Progenitor cell of endocrine pancreas (in vitro differentiated cells): ENCODE measurements at regions not wholly inside any gene's neighbourhood (a gene's known extent, or its start where the extent isn't known, plus 50 kb on each side); places are given as distances from the start of the nearest gene placed in this dataset.

Experiments
- DNase-seq: peaks from one replicate; pipeline ENCODE4 v3.0.0; 2021; ENCODE audit warnings: low spot score; ENCODE audit not compliant: unreplicated experiment
- H3K27ac Mint-ChIP-seq: 2 replicates; pipeline ENCODE4 v1.8.0; 2021; ENCODE audit warnings: mild to moderate bottlenecking, moderate library complexity, mixed read lengths
- H3K27me3 Mint-ChIP-seq: 2 replicates; pipeline ENCODE4 v1.8.0; 2021; ENCODE audit warnings: mixed read lengths
- H3K36me3 Mint-ChIP-seq: 2 replicates; pipeline ENCODE4 v1.8.0; 2022; ENCODE audit warnings: mixed read lengths; ENCODE audit not compliant: insufficient read depth
- H3K4me1 Mint-ChIP-seq: 2 replicates; pipeline ENCODE4 v1.8.0; 2021; ENCODE audit warnings: low read depth, mixed read lengths
- H3K4me3 Mint-ChIP-seq: 2 replicates; pipeline ENCODE4 v1.8.0; 2021; ENCODE audit warnings: low read depth, mild to moderate bottlenecking, moderate library complexity, mixed read lengths
- H3K9me3 Mint-ChIP-seq: 2 replicates; pipeline ENCODE4 v1.8.0; 2021; ENCODE audit warnings: low read depth, mixed read lengths
- CTCF ChIP-seq: fragments of 200-600 bp; sonication (generic); IDR thresholded peaks from one replicate; pipeline ENCODE4 v1.5.0; 2021; ENCODE audit warnings: antibody characterized with exemption, mild to moderate bottlenecking; ENCODE audit not compliant: unreplicated experiment

GRCh38 chr9:1580215-1580614 is 434.9 kb upstream of the SMARCA2 start:
- Mint-ChIP-seq H3K4me1 (no peaks in the 10 kb centered on the region), H3K27me3 (no peaks in the 10 kb centered on the region), H3K27ac (no peak overlapping the region), H3K9me3 (peaks cover 4% of the 10 kb centered on the region), H3K4me3 (no peak overlapping the region), H3K36me3 (no peaks in the 10 kb centered on the region)
- no peak for DNase-seq
- no peak for TF ChIP-seq CTCF

- no peak for DNase-seq
- peaks cover 7% of the 10 kb centered on the region for H3K9me3 Mint-ChIP-seq
- H3K4me3 Mint-ChIP-seq: no peak overlapping the region
- no peaks in the 10 kb centered on the region for H3K27me3 Mint-ChIP-seq
- no peaks in the 10 kb centered on the region for H3K36me3 Mint-ChIP-seq
- TF ChIP-seq CTCF: no peak
- no peaks in the 10 kb centered on the region for H3K4me1 Mint-ChIP-seq
- no peak overlapping the region for H3K27ac Mint-ChIP-seq
Measured at GRCh38 chr9:1581926-1582325, 433.2 kb upstream of the SMARCA2 start.

- Mint-ChIP-seq H3K4me3 (no peak overlapping the region), H3K27ac (no peak overlapping the region), H3K4me1 (no peaks in the 10 kb centered on the region), H3K27me3 (peaks cover 4% of the 10 kb centered on the region), H3K9me3 (peaks cover 12% of the 10 kb centered on the region), H3K36me3 (no peaks in the 10 kb centered on the region)
- no peak for TF ChIP-seq CTCF
- no peak for DNase-seq
Measured at GRCh38 chr9:1591310-1591709, 423.8 kb upstream of the SMARCA2 start.

- Mint-ChIP-seq H3K4me1 (peaks cover 5% of the 10 kb centered on the region), H3K4me3 (no peak overlapping the region), H3K27ac (no peak overlapping the region), H3K9me3 (no peaks in the 10 kb centered on the region), H3K27me3 (no peaks in the 10 kb centered on the region), H3K36me3 (no peaks in the 10 kb centered on the region)
- no peak for DNase-seq
- TF ChIP-seq CTCF: no peak
Measured at GRCh38 chr9:1598270-1598669, 416.9 kb upstream of the SMARCA2 start.

- Mint-ChIP-seq H3K36me3 (no peaks in the 10 kb centered on the region), H3K9me3 (no peaks in the 10 kb centered on the region), H3K27ac (no peak overlapping the region), H3K4me1 (peaks cover 5% of the 10 kb centered on the region), H3K27me3 (no peaks in the 10 kb centered on the region), H3K4me3 (no peak overlapping the region)
- no peak for DNase-seq
- no peak for TF ChIP-seq CTCF
Measured at GRCh38 chr9:1599961-1600360, 415.2 kb upstream of the SMARCA2 start.
